Panc1 (cell line): ENCODE measurements at regions not wholly inside any gene's neighbourhood (a gene's known extent, or its start where the extent isn't known, plus 50 kb on each side); places are given as distances from the start of the nearest gene placed in this dataset.

Experiments
- ATAC-seq: fragments of 200-7000 bp; cut with Tn5 transposase; 2 replicates; pipeline ENCODE4 v1.9.1; 2020; ENCODE audit warnings: mild to moderate bottlenecking, moderate library complexity
- BruUV-seq: library from RNA; stranded (reverse); fragments of 400-500 nt; replicated peaks from 2 replicates; lab custom pipeline; 2021; lab: Mats Ljungman, UMichigan
- CTCF ChIA-PET: fragments of 300-600 bp; sonication (Branson Sonifier 250); formaldehyde crosslinking; loops from one replicate; lab custom pipeline; 2022; ENCODE audit warnings: antibody characterized with exemption; lab: Charles Lee
- POLR2A ChIA-PET: fragments of 300-600 bp; sonication (Branson Sonifier 250); formaldehyde crosslinking; loops from one replicate; lab custom pipeline; 2022; ENCODE audit warnings: antibody characterized with exemption; lab: Charles Lee
- DNase-seq: peaks from one replicate; pipeline ENCODE4 v3.0.0-alpha.2; 2010; ENCODE audit warnings: low read depth, low spot score
- H3K27ac ChIP-seq: 2 replicates; pipeline ENCODE4 v1.5.1; 2011; ENCODE audit warnings: mild to moderate bottlenecking, low read length, inconsistent platforms
- H3K27me3 ChIP-seq: fragments of 200-500 bp; sonication (Bioruptor generic); 2 replicates; pipeline ENCODE4 v1.6.0; 2014; ENCODE audit warnings: low read length, inconsistent platforms; ENCODE audit not compliant: control insufficient read depth, insufficient read depth
- H3K36me3 ChIP-seq: fragments of 200-500 bp; sonication (Bioruptor generic); 2 replicates; pipeline ENCODE4 v1.5.1; 2014; ENCODE audit warnings: inconsistent platforms, mild to moderate bottlenecking, low read length, moderate library complexity; ENCODE audit not compliant: control insufficient read depth, insufficient read depth
- H3K4me1 ChIP-seq: 2 replicates; pipeline ENCODE4 v1.5.1; 2011; ENCODE audit warnings: inconsistent platforms, mild to moderate bottlenecking, low read length, moderate library complexity; ENCODE audit not compliant: control insufficient read depth, insufficient read depth
- H3K4me3 ChIP-seq, 2 experiments: 2 replicates each; pipeline ENCODE4 v1.5.1; 2011 to 2012; ENCODE audit warnings: low read depth in 2 of 2, low read length in 2 of 2, mild to moderate bottlenecking in 2 of 2, inconsistent platforms in 1 of 2, moderate library complexity in 1 of 2
- H3K9me3 ChIP-seq: fragments of 200-500 bp; sonication (Bioruptor generic); 2 replicates; pipeline ENCODE4 v1.5.1; 2014; ENCODE audit warnings: low read depth, mild to moderate bottlenecking, inconsistent platforms, low read length, moderate library complexity; ENCODE audit not compliant: control insufficient read depth, insufficient read depth
- POLR2AphosphoS5 ChIP-seq: IDR thresholded peaks from 2 replicates; pipeline ENCODE4 v1.6.1; 2012; ENCODE audit warnings: mild to moderate bottlenecking, low read depth, low read length, moderate library complexity
- SIN3A ChIP-seq: IDR thresholded peaks from 2 replicates; pipeline ENCODE4 v1.6.1; 2012; ENCODE audit warnings: low read depth, mild to moderate bottlenecking, low read length, moderate library complexity, borderline replicate concordance; ENCODE audit not compliant: insufficient read depth
- TCF7L2 ChIP-seq: IDR thresholded peaks from 2 replicates; pipeline ENCODE4 v1.6.1; 2011; ENCODE audit warnings: mild to moderate bottlenecking, low read depth, low read length, inconsistent platforms
- in situ Hi-C: cut with HindIII; loops from 2 replicates; pipeline ENCODE4 v1.10.0; 2016; ENCODE audit warnings: low sequenced_read_pairs, low pct_unique_long_range_greater_than_20kb
- intact Hi-C: fragments of 100-400 bp; cut with micrococcal nuclease; formaldehyde crosslinking; loops from one replicate; pipeline ENCODE4 v1.10.0; 2022; ENCODE audit not compliant: unreplicated experiment
- TF ChIP-seq, protein P1 (sequence below), 2 experiments: IDR thresholded peaks; 2 replicates each; pipeline ENCODE4 v1.6.1; 2011 to 2012; ENCODE audit warnings: low read depth in 2 of 2, control low read depth in 1 of 2, low read length in 1 of 2, mild to moderate bottlenecking in 1 of 2, moderate library complexity in 1 of 2; ENCODE audit not compliant: insufficient read depth in 1 of 2
- TF ChIP-seq, protein P2 (sequence below): fragments of 450-650 bp; IDR thresholded peaks from 2 replicates; pipeline ENCODE4 v1.5.1; 2017; ENCODE audit warnings: mild to moderate bottlenecking

DNA sequence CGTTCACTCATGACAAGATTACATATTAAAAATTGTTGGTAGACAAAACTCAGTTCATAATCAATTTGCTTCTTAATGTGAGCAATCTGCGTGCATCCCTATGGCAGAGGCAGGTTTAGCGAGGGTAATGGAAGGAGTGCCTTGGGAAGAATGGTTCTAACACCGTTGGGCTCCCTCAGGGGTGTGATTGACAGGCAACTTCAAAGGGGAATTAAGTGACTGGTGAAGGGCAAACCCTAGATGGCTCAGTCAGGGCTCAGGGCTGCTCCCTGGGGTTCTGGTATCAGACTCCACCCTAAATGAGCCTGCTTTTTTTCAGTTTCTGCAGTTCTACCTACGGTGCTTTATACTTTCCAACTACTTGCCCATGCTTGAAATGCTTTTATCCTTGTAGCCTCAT is 419.5 kb upstream of the CELF4 start:
- intact Hi-C loops = no loop called here
- Histone ChIP-seq H3K4me3 (no peak overlapping the region), H3K27ac (no peak overlapping the region), H3K9me3 (no peaks in the 10 kb centered on the region), H3K27me3 (no peaks in the 10 kb centered on the region), H3K36me3 (no peaks in the 10 kb centered on the region), H3K4me1 (no peaks in the 10 kb centered on the region)
- DNase-seq (no peak), ATAC-seq (no peak)
- in situ Hi-C loops = no loop called here
- ChIA-PET POLR2A (no interaction called here), CTCF (no interaction called here)
- BruUV-seq = no TSS peak
- no peak for TF ChIP-seq POLR2AphosphoS5
- no peak for TF ChIP-seq TCF7L2
- TF ChIP-seq, protein P1, sequence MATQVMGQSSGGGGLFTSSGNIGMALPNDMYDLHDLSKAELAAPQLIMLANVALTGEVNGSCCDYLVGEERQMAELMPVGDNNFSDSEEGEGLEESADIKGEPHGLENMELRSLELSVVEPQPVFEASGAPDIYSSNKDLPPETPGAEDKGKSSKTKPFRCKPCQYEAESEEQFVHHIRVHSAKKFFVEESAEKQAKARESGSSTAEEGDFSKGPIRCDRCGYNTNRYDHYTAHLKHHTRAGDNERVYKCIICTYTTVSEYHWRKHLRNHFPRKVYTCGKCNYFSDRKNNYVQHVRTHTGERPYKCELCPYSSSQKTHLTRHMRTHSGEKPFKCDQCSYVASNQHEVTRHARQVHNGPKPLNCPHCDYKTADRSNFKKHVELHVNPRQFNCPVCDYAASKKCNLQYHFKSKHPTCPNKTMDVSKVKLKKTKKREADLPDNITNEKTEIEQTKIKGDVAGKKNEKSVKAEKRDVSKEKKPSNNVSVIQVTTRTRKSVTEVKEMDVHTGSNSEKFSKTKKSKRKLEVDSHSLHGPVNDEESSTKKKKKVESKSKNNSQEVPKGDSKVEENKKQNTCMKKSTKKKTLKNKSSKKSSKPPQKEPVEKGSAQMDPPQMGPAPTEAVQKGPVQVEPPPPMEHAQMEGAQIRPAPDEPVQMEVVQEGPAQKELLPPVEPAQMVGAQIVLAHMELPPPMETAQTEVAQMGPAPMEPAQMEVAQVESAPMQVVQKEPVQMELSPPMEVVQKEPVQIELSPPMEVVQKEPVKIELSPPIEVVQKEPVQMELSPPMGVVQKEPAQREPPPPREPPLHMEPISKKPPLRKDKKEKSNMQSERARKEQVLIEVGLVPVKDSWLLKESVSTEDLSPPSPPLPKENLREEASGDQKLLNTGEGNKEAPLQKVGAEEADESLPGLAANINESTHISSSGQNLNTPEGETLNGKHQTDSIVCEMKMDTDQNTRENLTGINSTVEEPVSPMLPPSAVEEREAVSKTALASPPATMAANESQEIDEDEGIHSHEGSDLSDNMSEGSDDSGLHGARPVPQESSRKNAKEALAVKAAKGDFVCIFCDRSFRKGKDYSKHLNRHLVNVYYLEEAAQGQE (IDR thresholded peaks at IDR 0.05; ENCODE audit: insufficient read depth in 1 of 2, low read depth in 2 of 2, low read length in 1 of 2) = no peak
- no peak for TF ChIP-seq SIN3A
- TF ChIP-seq, protein P2, sequence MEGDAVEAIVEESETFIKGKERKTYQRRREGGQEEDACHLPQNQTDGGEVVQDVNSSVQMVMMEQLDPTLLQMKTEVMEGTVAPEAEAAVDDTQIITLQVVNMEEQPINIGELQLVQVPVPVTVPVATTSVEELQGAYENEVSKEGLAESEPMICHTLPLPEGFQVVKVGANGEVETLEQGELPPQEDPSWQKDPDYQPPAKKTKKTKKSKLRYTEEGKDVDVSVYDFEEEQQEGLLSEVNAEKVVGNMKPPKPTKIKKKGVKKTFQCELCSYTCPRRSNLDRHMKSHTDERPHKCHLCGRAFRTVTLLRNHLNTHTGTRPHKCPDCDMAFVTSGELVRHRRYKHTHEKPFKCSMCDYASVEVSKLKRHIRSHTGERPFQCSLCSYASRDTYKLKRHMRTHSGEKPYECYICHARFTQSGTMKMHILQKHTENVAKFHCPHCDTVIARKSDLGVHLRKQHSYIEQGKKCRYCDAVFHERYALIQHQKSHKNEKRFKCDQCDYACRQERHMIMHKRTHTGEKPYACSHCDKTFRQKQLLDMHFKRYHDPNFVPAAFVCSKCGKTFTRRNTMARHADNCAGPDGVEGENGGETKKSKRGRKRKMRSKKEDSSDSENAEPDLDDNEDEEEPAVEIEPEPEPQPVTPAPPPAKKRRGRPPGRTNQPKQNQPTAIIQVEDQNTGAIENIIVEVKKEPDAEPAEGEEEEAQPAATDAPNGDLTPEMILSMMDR = no peak

DNA sequence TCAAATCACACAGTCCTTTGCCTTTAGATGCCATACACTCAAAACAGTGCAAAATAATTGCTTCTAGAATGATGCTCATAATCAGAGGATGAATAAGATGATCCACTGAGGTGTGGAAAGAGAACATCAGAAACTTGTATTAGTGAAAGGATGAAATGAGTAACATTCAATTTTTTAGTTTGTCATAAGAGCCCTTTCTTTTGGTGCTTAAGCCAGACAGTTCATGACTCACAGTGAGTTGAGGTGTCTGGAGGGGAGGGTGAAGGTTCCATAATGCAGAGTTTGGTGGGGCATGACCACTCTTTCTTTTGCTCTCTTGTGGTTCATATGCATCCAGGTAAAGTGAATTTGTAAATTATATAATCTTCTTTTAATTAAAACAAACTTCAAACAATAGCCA is 415.0 kb upstream of the CELF4 start:
- no peak overlapping the region for H3K4me3 ChIP-seq
- in situ Hi-C loops = no loop called here
- intact Hi-C loops = no loop called here
- no peaks in the 10 kb centered on the region for H3K4me1 ChIP-seq
- no peak overlapping the region for H3K27ac ChIP-seq
- ATAC-seq (no peak), DNase-seq (no peak)
- no peaks in the 10 kb centered on the region for H3K9me3 ChIP-seq
- no TSS peak for BruUV-seq
- no peak for TF ChIP-seq SIN3A
- TF ChIP-seq TCF7L2 = no peak
- no peak for TF ChIP-seq POLR2AphosphoS5
- TF ChIP-seq, protein P2 = no peak
- TF ChIP-seq, protein P1 (IDR thresholded peaks at IDR 0.05; ENCODE audit: insufficient read depth in 1 of 2, low read depth in 2 of 2, low read length in 1 of 2) = no peak
- CTCF ChIA-PET = no interaction called here
- H3K36me3 ChIP-seq = no peaks in the 10 kb centered on the region
- POLR2A ChIA-PET = no interaction called here
- H3K27me3 ChIP-seq = no peaks in the 10 kb centered on the region
